OCI-LY3 (cell line): ENCODE measurements at regions not wholly inside any gene's neighbourhood (a gene's known extent, or its start where the extent isn't known, plus 50 kb on each side); places are given as distances from the start of the nearest gene placed in this dataset.
"Not testable (repeated sequence)": the region's sequence is repeated elsewhere in the genome, so short reads cannot be mapped to it uniquely, and the experiment has no call there.

ENCODE experiments used
- H2AFZ ChIP-seq: fragments of 200-600, 300-600 bp; shearing (Covaris generic); 2 replicates; pipeline ENCODE4 v1.6.0; 2014; ENCODE audit warnings: antibody characterized with exemption, low read depth, low read length
- H3K27ac ChIP-seq: fragments of 200-600, 300-600 bp; sonication (generic); 2 replicates; pipeline ENCODE4 v1.5.1; 2014; ENCODE audit warnings: mild to moderate bottlenecking, low read length, moderate library complexity, mixed read lengths
- H3K27me3 ChIP-seq: fragments of 200-600, 300-600 bp; sonication (generic); 2 replicates; pipeline ENCODE4 v1.6.1; 2014; ENCODE audit warnings: low read depth, low read length, mixed read lengths
- H3K36me3 ChIP-seq: fragments of 200-600, 300-600 bp; sonication (generic); replicated peaks from 2 replicates; pipeline ENCODE3; 2014; ENCODE audit warnings: low read depth, low read length, mixed read lengths
- H3K4me1 ChIP-seq: fragments of 300-600, 200-600 bp; sonication (generic); 2 replicates; pipeline ENCODE4 v1.6.1; 2014; ENCODE audit warnings: low read length, mixed read lengths
- H3K4me2 ChIP-seq: fragments of 200-600, 300-600 bp; sonication (generic); 2 replicates; pipeline ENCODE4 v1.6.1; 2014; ENCODE audit warnings: low read length, mixed read lengths
- H3K4me3 ChIP-seq: fragments of 300-600, 200-600 bp; sonication (generic); 2 replicates; pipeline ENCODE4 v1.5.1; 2014; ENCODE audit warnings: antibody characterized with exemption, mild to moderate bottlenecking, low read length, moderate library complexity
- H3K79me2 ChIP-seq: fragments of 300-600, 200-600 bp; shearing (Covaris generic); 2 replicates; pipeline ENCODE4 v1.6.1; 2014; ENCODE audit warnings: mild to moderate bottlenecking, low read length, mixed read lengths
- H3K9ac ChIP-seq: fragments of 300-600, 200-600 bp; shearing (Covaris generic); 2 replicates; pipeline ENCODE4 v1.6.0; 2014; ENCODE audit warnings: mild to moderate bottlenecking, low read length, moderate library complexity
- H3K9me3 ChIP-seq: fragments of 200-600, 300-600 bp; shearing (Covaris generic); 2 replicates; pipeline ENCODE4 v1.6.1; 2014; ENCODE audit warnings: low read length, mixed read lengths; ENCODE audit not compliant: insufficient read depth
- H4K20me1 ChIP-seq: fragments of 200-600, 300-600 bp; sonication (generic); 2 replicates; pipeline ENCODE4 v1.6.1; 2016; ENCODE audit warnings: low read length, mixed read lengths; ENCODE audit not compliant: insufficient read depth
- CTCF ChIP-seq: fragments of 200-600, 300-600 bp; sonication (generic); IDR thresholded peaks from 2 replicates; pipeline ENCODE4 v1.5.1; 2014; ENCODE audit warnings: antibody characterized with exemption, low read length, low read depth
- EZH2phosphoT487 ChIP-seq: fragments of 200-600 bp; shearing (Covaris generic); IDR thresholded peaks from 2 replicates; pipeline ENCODE4 v1.6.1; 2018; ENCODE audit warnings: antibody characterized with exemption, mixed run types, low read depth

- Histone ChIP-seq H3K9ac (peak overlapping the region; percentile 79), H3K4me2 (peak overlapping the region; percentile 83), H3K9me3 (no peaks in the 10 kb centered on the region), H3K27ac (peak overlapping the region; percentile 64), H3K4me1 (peaks cover 13% of the 10 kb centered on the region), H3K4me3 (peak overlapping the region; percentile 79), H4K20me1 (0 out of 2 replicates have a peak, but pooled peaks cover 3% of the 10 kb centered on the region), H3K27me3 (no peaks in the 10 kb centered on the region), H3K36me3 (no peaks in the 10 kb centered on the region), H3K79me2 (peaks cover 27% of the 10 kb centered on the region), H2AFZ (peak overlapping the region; percentile 88)
- TF ChIP-seq EZH2phosphoT487 (no peak), CTCF (peak; percentile 57)
These were observed 123.0 kb downstream of the GOSR1 start for GRCh38 chr17:30600060-30600829.

GRCh38 chr17:30599428-30600059 lies 122.3 kb downstream of the GOSR1 start:
- peaks cover 22% of the 10 kb centered on the region for H3K79me2 ChIP-seq
- H2AFZ ChIP-seq, result peak overlapping the region; percentile 88
- no peaks in the 10 kb centered on the region for H3K36me3 ChIP-seq
- no peak for TF ChIP-seq EZH2phosphoT487
- no peak for TF ChIP-seq CTCF
- peak overlapping the region; percentile 79 for H3K4me3 ChIP-seq
- no peaks in the 10 kb centered on the region for H3K9me3 ChIP-seq
- peak overlapping the region; percentile 79 for H3K9ac ChIP-seq
- H4K20me1 ChIP-seq, result no peaks in the 10 kb centered on the region
- peaks cover 13% of the 10 kb centered on the region for H3K4me1 ChIP-seq
- peak overlapping the region; percentile 83 for H3K4me2 ChIP-seq
- no peak overlapping the region for H3K27ac ChIP-seq
- H3K27me3 ChIP-seq, result no peaks in the 10 kb centered on the region

- Histone ChIP-seq H4K20me1 (no peaks in the 10 kb centered on the region), H3K79me2 (peaks cover 13% of the 10 kb centered on the region), H3K27ac (no peak overlapping the region), H2AFZ (no peak overlapping the region), H3K9me3 (no peaks in the 10 kb centered on the region), H3K27me3 (no peaks in the 10 kb centered on the region), H3K4me3 (no peak overlapping the region), H3K4me1 (peaks cover 13% of the 10 kb centered on the region), H3K9ac (no peak overlapping the region), H3K4me2 (no peak overlapping the region), H3K36me3 (no peaks in the 10 kb centered on the region)
- no peak for TF ChIP-seq EZH2phosphoT487
- no peak for TF ChIP-seq CTCF
These were observed 120.6 kb downstream of the GOSR1 start for GRCh38 chr17:30597776-30598288.

GRCh38 chr17:30596948-30597775 lies 120.0 kb downstream of the GOSR1 start:
- not testable (repeated sequence) for H3K9ac ChIP-seq, H3K9me3 ChIP-seq, H3K4me2 ChIP-seq, H3K36me3 ChIP-seq, H3K4me3 ChIP-seq, H4K20me1 ChIP-seq, H3K27me3 ChIP-seq, H2AFZ ChIP-seq, H3K27ac ChIP-seq
- Histone ChIP-seq H3K4me1 (peaks cover 10% of the 10 kb centered on the region), H3K79me2 (peaks cover 12% of the 10 kb centered on the region)

GRCh38 chr17:30594953-30595371 lies 117.8 kb downstream of the GOSR1 start:
- H3K4me2 ChIP-seq, H3K9me3 ChIP-seq, H3K27ac ChIP-seq, H3K9ac ChIP-seq, H3K4me3 ChIP-seq, H2AFZ ChIP-seq, H3K36me3 ChIP-seq, H3K79me2 ChIP-seq, H3K27me3 ChIP-seq, H4K20me1 ChIP-seq, H3K4me1 ChIP-seq: not testable (repeated sequence)
